ENCODE measurements at regions not wholly inside any gene's neighbourhood (a gene's known extent, or its start where the extent isn't known, plus 50 kb on each side); places are given as distances from the start of the nearest gene placed in this dataset.
"Not testable (repeated sequence)": the region's sequence is repeated elsewhere in the genome, so short reads cannot be mapped to it uniquely, and the experiment has no call there.

GRCh38 chr7:116377721-116378120, 121.8 kb upstream of the CAV2 start:
- DNase-seq (ENCODE audit: low spot score) = no peak

- DNase-seq (ENCODE audit: low spot score) = no peak
These were observed 119.5 kb upstream of the CAV2 start for GRCh38 chr7:116380025-116380424.

GRCh38 chr7:116382375-116382774, 117.2 kb upstream of the CAV2 start:
- DNase-seq (ENCODE audit: low spot score) = no peak

GRCh38 chr7:116384936-116385635, 114.5 kb upstream of the CAV2 start:
- DNase-seq (ENCODE audit: low spot score) = no peak

GRCh38 chr7:116386674-116387073, 112.9 kb upstream of the CAV2 start:
- DNase-seq (ENCODE audit: low spot score) = no peak

- no peak for DNase-seq (ENCODE audit: low spot score)
These were observed 109.2 kb upstream of the CAV2 start for GRCh38 chr7:116390363-116390762.

- no peak for DNase-seq (ENCODE audit: low spot score)
These were observed 106.7 kb upstream of the CAV2 start for GRCh38 chr7:116392806-116393205.

- no peak for DNase-seq (ENCODE audit: low spot score)
These were observed 105.9 kb upstream of the CAV2 start for GRCh38 chr7:116393654-116394053.

GRCh38 chr7:116394106-116394505, 105.4 kb upstream of the CAV2 start:
- DNase-seq (ENCODE audit: low spot score) = no peak

GRCh38 chr7:116395141-116395791, 104.3 kb upstream of the CAV2 start:
- peak; percentile 74 for DNase-seq (ENCODE audit: low spot score)

GRCh38 chr7:116398672-116399071, 100.9 kb upstream of the CAV2 start:
- no peak for DNase-seq (ENCODE audit: low spot score)

- peak; percentile 37 for DNase-seq (ENCODE audit: low spot score)
These were observed 99.7 kb upstream of the CAV2 start for GRCh38 chr7:116399819-116400218.

GRCh38 chr7:116400522-116400921, 99.0 kb upstream of the CAV2 start:
- no peak for DNase-seq (ENCODE audit: low spot score)

GRCh38 chr7:116401711-116402110, 97.8 kb upstream of the CAV2 start:
- no peak for DNase-seq (ENCODE audit: low spot score)

GRCh38 chr7:116403265-116403664, 96.3 kb upstream of the CAV2 start:
- DNase-seq (ENCODE audit: low spot score) = no peak

- no peak for DNase-seq (ENCODE audit: low spot score)
These were observed 95.1 kb upstream of the CAV2 start for GRCh38 chr7:116404389-116404788.

GRCh38 chr7:116405810-116406209, 93.7 kb upstream of the CAV2 start:
- no peak for DNase-seq (ENCODE audit: low spot score)

- no peak for DNase-seq (ENCODE audit: low spot score)
These were observed 92.4 kb upstream of the CAV2 start for GRCh38 chr7:116407165-116407564.

- no peak for DNase-seq (ENCODE audit: low spot score)
These were observed 91.4 kb upstream of the CAV2 start for GRCh38 chr7:116408166-116408565.

GRCh38 chr7:116408831-116409453, 90.6 kb upstream of the CAV2 start:
- DNase-seq (ENCODE audit: low spot score) = not testable (repeated sequence)

- DNase-seq (ENCODE audit: low spot score) = not testable (repeated sequence)
These were observed 88.8 kb upstream of the CAV2 start for GRCh38 chr7:116410694-116411093.

- DNase-seq (ENCODE audit: low spot score) = no peak
These were observed 81.8 kb upstream of the CAV2 start for GRCh38 chr7:116417593-116418345.

GRCh38 chr7:116418524-116418923, 81.0 kb upstream of the CAV2 start:
- no peak for DNase-seq (ENCODE audit: low spot score)

Data from LoVo (cell line).